OCI-LY3 (cell line): ENCODE measurements at regions not wholly inside any gene's neighbourhood (a gene's known extent, or its start where the extent isn't known, plus 50 kb on each side); places are given as distances from the start of the nearest gene placed in this dataset.

Experiments used
- EZH2phosphoT487 ChIP-seq: fragments of 200-600 bp; shearing (Covaris generic); IDR thresholded peaks from 2 replicates; pipeline ENCODE4 v1.6.1; 2018; ENCODE audit warnings: antibody characterized with exemption, mixed run types, low read depth
- TF ChIP-seq, protein P1 (sequence below): fragments of 200-600, 300-600 bp; sonication (generic); IDR thresholded peaks from 2 replicates; pipeline ENCODE4 v1.5.1; 2014; ENCODE audit warnings: antibody characterized with exemption, low read length, low read depth

- TF ChIP-seq, protein P1, sequence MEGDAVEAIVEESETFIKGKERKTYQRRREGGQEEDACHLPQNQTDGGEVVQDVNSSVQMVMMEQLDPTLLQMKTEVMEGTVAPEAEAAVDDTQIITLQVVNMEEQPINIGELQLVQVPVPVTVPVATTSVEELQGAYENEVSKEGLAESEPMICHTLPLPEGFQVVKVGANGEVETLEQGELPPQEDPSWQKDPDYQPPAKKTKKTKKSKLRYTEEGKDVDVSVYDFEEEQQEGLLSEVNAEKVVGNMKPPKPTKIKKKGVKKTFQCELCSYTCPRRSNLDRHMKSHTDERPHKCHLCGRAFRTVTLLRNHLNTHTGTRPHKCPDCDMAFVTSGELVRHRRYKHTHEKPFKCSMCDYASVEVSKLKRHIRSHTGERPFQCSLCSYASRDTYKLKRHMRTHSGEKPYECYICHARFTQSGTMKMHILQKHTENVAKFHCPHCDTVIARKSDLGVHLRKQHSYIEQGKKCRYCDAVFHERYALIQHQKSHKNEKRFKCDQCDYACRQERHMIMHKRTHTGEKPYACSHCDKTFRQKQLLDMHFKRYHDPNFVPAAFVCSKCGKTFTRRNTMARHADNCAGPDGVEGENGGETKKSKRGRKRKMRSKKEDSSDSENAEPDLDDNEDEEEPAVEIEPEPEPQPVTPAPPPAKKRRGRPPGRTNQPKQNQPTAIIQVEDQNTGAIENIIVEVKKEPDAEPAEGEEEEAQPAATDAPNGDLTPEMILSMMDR = no peak
- TF ChIP-seq EZH2phosphoT487 = no peak
Observed at GRCh38 chr7:91412298-91412697, 148.1 kb downstream of the FZD1 start.
